GM19023 (cell line): ENCODE measurements at regions not wholly inside any gene's neighbourhood (a gene's known extent, or its start where the extent isn't known, plus 50 kb on each side); places are given as distances from the start of the nearest gene placed in this dataset.

ENCODE experiments used
- ATAC-seq: cut with Tn5 transposase; IDR thresholded peaks from one replicate; pipeline ENCODE4 v1.9.1; 2021; ENCODE audit warnings: mild to moderate bottlenecking, moderate library complexity; ENCODE audit not compliant: unreplicated experiment

- no peak for ATAC-seq
These were observed 331.1 kb downstream of the GPAT3 start for GRCh38 chr4:83866834-83867621.

GRCh38 chr4:83865417-83866150 is 329.7 kb downstream of the GPAT3 start:
- no peak for ATAC-seq

DNA sequence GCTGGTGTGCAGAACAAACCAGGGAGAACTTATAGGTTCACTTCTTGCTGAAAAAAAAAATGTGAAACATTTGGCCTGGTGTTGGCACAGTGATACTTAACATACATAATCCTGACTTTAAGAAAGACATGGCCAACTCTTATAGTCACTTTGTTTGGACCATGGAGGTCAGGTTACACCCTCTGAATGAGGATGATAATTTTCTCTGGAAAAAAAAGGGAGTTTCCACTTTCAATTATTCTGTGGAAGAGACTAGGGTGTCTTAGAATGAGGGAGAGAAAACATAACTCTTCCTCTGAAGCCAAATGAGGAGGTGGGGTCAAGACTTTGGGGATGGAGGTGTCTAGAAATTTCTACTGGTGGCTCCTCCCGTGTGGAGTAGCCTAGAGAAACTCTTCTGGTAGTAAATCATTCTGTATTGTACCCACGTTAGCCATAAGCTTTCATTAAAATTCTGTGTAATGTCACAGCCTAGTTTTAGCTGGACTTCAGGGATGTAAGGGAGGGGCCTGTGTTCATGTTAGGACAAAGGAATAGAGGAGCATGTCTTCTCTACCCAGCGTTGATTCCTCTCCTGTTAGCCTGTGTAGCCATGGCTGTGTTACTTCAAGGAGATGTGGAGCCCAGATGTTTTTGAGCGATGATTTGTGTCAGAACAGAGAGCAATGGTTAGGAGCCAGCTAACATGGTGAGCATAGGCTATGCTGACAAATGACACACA is 328.3 kb downstream of the GPAT3 start:
- no peak for ATAC-seq

DNA sequence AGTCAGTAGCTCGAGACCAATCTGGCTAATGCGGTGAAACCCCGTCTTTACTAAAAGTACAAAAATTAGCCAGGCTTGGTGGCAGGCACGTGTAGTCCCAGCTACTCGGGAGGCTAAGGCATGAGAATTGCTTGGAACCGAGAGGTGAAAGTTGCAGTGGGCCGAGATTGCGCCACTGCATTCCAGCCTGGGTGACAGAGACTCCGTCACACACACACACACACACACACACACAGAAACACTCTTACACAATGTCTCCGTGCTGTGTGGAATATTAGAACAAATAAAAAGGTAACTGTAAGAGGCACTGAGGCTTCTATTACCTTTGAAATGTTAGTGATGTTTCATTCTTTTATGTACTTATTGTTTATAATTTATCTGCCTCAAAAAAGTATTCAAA is 326.6 kb downstream of the GPAT3 start:
- ATAC-seq = no peak

GRCh38 chr4:83860200-83860599 is 324.3 kb downstream of the GPAT3 start:
- ATAC-seq = no peak

- no peak for ATAC-seq
These were observed 322.2 kb downstream of the GPAT3 start for GRCh38 chr4:83858131-83858530.

DNA sequence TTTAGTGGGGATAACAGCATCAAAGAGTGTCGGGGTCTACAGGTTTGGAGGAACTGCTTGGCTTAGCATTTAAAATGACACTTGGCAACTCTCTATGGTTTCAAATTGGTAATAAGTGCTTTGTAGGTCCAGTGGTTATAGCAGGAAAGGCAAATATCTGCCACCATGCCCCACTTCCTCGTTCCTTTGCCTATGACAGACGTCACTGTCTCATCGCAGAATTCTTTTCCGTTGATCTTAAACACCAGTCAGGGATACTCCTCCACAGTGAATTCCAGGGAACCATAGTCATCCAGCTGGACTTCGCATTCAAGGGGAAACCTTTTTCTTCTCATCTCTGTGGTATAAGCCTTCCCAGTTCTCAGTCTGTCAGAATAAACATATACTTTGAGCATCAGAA is 319.1 kb downstream of the GPAT3 start:
- no peak for ATAC-seq

DNA sequence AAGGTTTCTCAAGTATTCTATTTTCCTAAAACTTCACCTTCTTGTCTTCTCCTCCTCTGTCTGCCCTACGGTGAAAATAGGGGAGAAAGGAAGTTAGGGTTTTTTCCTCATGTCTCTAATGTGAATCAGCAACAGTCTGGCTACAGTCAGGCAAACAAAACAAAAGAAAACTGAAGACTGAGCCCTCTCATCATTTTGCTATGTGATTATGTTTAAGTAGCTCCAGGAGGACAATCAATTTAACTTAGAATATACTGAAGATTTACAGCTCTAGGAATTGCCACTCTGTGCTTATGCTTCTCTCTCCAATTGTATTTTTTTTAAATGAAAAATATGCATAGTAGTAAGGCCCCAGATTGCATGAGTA is 316.2 kb downstream of the GPAT3 start:
- ATAC-seq = no peak

- ATAC-seq = no peak
These were observed 315.6 kb downstream of the GPAT3 start for GRCh38 chr4:83851261-83852084.

DNA sequence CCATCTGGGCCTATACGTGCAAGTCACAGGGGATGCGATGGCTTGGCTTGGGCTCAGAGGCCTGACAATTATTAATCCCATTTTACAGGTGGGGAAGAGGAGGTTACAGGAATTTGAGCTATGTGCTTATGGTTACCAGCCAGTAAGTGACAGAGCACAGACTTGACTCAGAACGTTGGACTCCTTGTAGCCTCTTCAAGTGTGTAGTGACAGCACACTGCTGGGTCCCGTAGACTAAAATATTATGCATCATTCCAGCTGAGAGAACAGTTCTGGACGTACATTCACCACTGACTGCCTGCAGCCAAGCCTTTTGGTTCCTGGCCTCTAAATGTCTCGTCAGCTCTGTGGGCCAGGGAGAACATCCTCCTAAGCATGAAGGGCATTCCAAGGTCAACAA is 314.5 kb downstream of the GPAT3 start:
- no peak for ATAC-seq

- no peak for ATAC-seq
These were observed 310.4 kb downstream of the GPAT3 start for GRCh38 chr4:83846193-83846830.

DNA sequence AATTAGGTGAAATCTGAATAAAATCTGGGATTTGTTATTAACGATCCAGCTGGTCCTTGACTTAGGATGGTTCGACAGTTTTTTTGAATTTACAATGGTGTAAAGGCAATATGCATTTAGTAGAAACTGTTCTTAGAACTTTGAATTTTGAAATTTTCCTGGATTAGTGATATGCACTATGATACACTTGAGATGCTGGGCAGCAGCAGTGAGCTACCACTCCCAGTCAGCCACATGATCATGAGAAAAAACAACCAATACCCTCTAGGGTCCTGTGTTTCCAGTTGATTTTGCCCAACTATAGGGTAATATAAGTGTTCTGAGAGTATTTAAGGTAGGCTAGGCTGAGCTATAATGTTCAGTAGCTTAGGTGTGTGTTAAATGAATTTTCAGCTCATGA is 303.7 kb downstream of the GPAT3 start:
- no peak for ATAC-seq

- ATAC-seq = no peak
These were observed 301.9 kb downstream of the GPAT3 start for GRCh38 chr4:83837614-83838308.

GRCh38 chr4:83833920-83834319 is 298.0 kb downstream of the GPAT3 start:
- ATAC-seq = no peak

- no peak for ATAC-seq
These were observed 296.4 kb downstream of the GPAT3 start for GRCh38 chr4:83832110-83832825.

DNA sequence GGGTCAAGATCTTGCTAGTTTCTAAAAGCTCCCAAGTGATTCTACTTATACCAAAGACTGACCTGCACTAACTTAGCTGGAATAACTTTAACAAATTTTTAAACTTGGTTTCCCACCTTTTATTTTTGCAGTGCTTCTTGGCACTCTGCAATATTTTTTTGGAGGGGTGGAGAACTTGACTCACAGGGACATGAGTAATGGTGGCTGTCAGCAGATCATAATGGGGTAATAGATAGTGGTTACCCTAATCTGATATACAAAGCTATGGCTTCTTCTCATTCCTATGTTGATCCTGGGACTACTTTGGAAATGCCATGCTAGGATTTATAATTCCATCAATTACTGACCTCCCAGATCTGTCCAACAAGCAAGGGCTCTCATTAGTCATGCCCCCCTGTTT is 295.7 kb downstream of the GPAT3 start:
- no peak for ATAC-seq

- ATAC-seq = no peak
These were observed 294.4 kb downstream of the GPAT3 start for GRCh38 chr4:83830138-83830888.

- no peak for ATAC-seq
These were observed 292.7 kb downstream of the GPAT3 start for GRCh38 chr4:83828601-83829000.

DNA sequence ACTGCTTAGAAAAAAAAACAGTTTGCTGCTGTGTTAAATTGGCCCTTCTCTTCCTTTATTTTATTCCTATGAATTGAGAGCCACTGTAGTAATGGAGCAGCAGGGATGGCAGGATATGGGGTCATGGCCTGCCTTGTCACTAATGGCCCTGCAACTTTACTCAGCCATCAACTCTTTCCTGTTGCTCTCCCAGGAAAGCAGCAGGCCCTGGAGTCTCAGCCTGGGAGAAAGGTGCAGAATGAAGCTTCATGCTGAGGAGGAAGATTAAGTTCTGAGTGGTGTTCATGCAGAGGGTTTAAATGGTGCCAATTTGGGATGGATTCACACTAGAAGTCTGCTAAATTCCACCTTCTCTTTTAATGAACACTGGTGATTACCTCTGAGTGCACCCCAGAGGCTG is 285.6 kb downstream of the GPAT3 start:
- no peak for ATAC-seq
